GM18507 (cell line): ENCODE measurements at regions not wholly inside any gene's neighbourhood (a gene's known extent, or its start where the extent isn't known, plus 50 kb on each side); places are given as distances from the start of the nearest gene placed in this dataset.
A peak's percentile ranks its signal among the peaks of the same experiment; 100 is the strongest.
"Not testable (repeated sequence)": the region's sequence is repeated elsewhere in the genome, so short reads cannot be mapped to it uniquely, and the experiment has no call there.

Source experiments
- DNase-seq: peaks from one replicate; pipeline ENCODE4 v3.0.0; 2011; ENCODE audit warnings: low read depth; ENCODE audit not compliant: insufficient read length; ENCODE audit errors: extremely low spot score
- FAIRE-seq: peaks from 2 replicates; lab custom pipeline; 2011; peaks lifted over from hg19 to GRCh38; lab: Jason Lieb, UNC

GRCh38 chr5:5756762-5757161 is 334.3 kb downstream of the ICE1 start:
- no peak for DNase-seq
- FAIRE-seq, result no peak

GRCh38 chr5:5755888-5756287 is 333.4 kb downstream of the ICE1 start:
- no peak for DNase-seq
- peak; percentile 89 for FAIRE-seq

- peak; percentile 26 for DNase-seq
- peak; percentile 97 for FAIRE-seq
These were observed 330.4 kb downstream of the ICE1 start for GRCh38 chr5:5752844-5753243.

GRCh38 chr5:5751987-5752386 is 329.5 kb downstream of the ICE1 start:
- DNase-seq (no peak), FAIRE-seq (no peak)

GRCh38 chr5:5751498-5751897 is 329.0 kb downstream of the ICE1 start:
- DNase-seq (no peak), FAIRE-seq (peak; percentile 84)

- no peak for FAIRE-seq
- no peak for DNase-seq
These were observed 318.9 kb downstream of the ICE1 start for GRCh38 chr5:5741418-5741817.

- DNase-seq, result no peak
- FAIRE-seq, result no peak
These were observed 317.0 kb downstream of the ICE1 start for GRCh38 chr5:5739490-5739945.

GRCh38 chr5:5738797-5739489 is 316.5 kb downstream of the ICE1 start:
- FAIRE-seq, result peak; percentile 68
- DNase-seq, result no peak

- FAIRE-seq (no peak), DNase-seq (no peak)
These were observed 313.5 kb downstream of the ICE1 start for GRCh38 chr5:5736007-5736406.

- DNase-seq, FAIRE-seq: not testable (repeated sequence)
These were observed 310.6 kb downstream of the ICE1 start for GRCh38 chr5:5733058-5733457.

- FAIRE-seq (no peak), DNase-seq (no peak)
These were observed 303.9 kb downstream of the ICE1 start for GRCh38 chr5:5726401-5726800.

- no peak for FAIRE-seq
- DNase-seq, result no peak
These were observed 299.4 kb downstream of the ICE1 start for GRCh38 chr5:5721881-5722280.

- no peak for FAIRE-seq
- no peak for DNase-seq
These were observed 296.8 kb downstream of the ICE1 start for GRCh38 chr5:5719292-5719691.

- DNase-seq (no peak), FAIRE-seq (no peak)
These were observed 294.2 kb downstream of the ICE1 start for GRCh38 chr5:5716665-5717064.

- no peak for DNase-seq
- FAIRE-seq, result no peak
These were observed 289.1 kb downstream of the ICE1 start for GRCh38 chr5:5711592-5711991.

GRCh38 chr5:5711112-5711511 is 288.6 kb downstream of the ICE1 start:
- DNase-seq (no peak), FAIRE-seq (no peak)

- no peak for DNase-seq
- no peak for FAIRE-seq
These were observed 288.0 kb downstream of the ICE1 start for GRCh38 chr5:5710471-5710870.

- DNase-seq (no peak), FAIRE-seq (no peak)
These were observed 286.0 kb downstream of the ICE1 start for GRCh38 chr5:5708367-5708919.

GRCh38 chr5:5705010-5705409 is 282.5 kb downstream of the ICE1 start:
- DNase-seq (no peak), FAIRE-seq (no peak)

- FAIRE-seq, result no peak
- no peak for DNase-seq
These were observed 281.9 kb downstream of the ICE1 start for GRCh38 chr5:5704352-5704751.

GRCh38 chr5:5702934-5703333 is 280.5 kb downstream of the ICE1 start:
- no peak for DNase-seq
- FAIRE-seq, result no peak
